ENCODE measurements at regions not wholly inside any gene's neighbourhood (a gene's known extent, or its start where the extent isn't known, plus 50 kb on each side); places are given as distances from the start of the nearest gene placed in this dataset.

GRCh38 chr3:126266291-126266840 is 86.0 kb upstream of the ALDH1L1 start:
- peak; percentile 86 to 98 for DNase-seq

GRCh38 chr3:126264952-126265351 is 84.6 kb upstream of the ALDH1L1 start:
- Histone ChIP-seq H3K4me1 (peaks cover 24 to 74% (median 56%) of the 10 kb centered on the region in 4 donors), H3K9me3 (no peaks in the 10 kb centered on the region), H3K36me3 (no peaks in the 10 kb centered on the region), H3K4me3 (no peak overlapping the region), H3K27me3 (no peaks in the 10 kb centered on the region), H3K27ac (peak overlapping the region; percentile 89 to 92)
- TF ChIP-seq CTCF (IDR thresholded peaks at IDR 0.05) = no peak
- intact Hi-C loops (cut with DNase I; ENCODE audit: low total_unique reads) = loop anchor here (10.0 kb wide), 1 partner anchor 210 kb away; the partner anchor contains the start of gene ZXDC
- DNase-seq = peak in 1 of 2 donors; percentile 48

More at GRCh38 chr3:126266291-126266840, 86.0 kb upstream of the ALDH1L1 start:
- Histone ChIP-seq H3K4me3 (peak overlapping the region; percentile 38 to 46), H3K4me1 (peaks cover 24 to 71% (median 53%) of the 10 kb centered on the region in 4 donors), H3K27me3 (no peaks in the 10 kb centered on the region), H3K27ac (peak overlapping the region; percentile 89 to 92), H3K9me3 (no peaks in the 10 kb centered on the region), H3K36me3 (no peaks in the 10 kb centered on the region)
- intact Hi-C loops (cut with DNase I; ENCODE audit: low total_unique reads) = loop anchor here (2.0 to 10.0 kb wide), 2 partner anchors 90 to 208 kb away; partner anchors contain the start of genes KLF15 and ZXDC
- no peak for TF ChIP-seq CTCF (IDR thresholded peaks at IDR 0.05)

- peak overlapping the region; percentile 89 to 92 for H3K27ac ChIP-seq
- intact Hi-C loops (cut with DNase I; ENCODE audit: low total_unique reads) = loop anchor here (10.0 kb wide), 1 partner anchor 210 kb away; the partner anchor contains the start of gene ZXDC
- H3K4me1 ChIP-seq = peaks cover 18 to 70% (median 51%) of the 10 kb centered on the region in 4 donors
- DNase-seq = no peak
- H3K4me3 ChIP-seq = no peak overlapping the region
- H3K9me3 ChIP-seq = no peaks in the 10 kb centered on the region
- no peaks in the 10 kb centered on the region for H3K27me3 ChIP-seq
- no peak for TF ChIP-seq CTCF (IDR thresholded peaks at IDR 0.05)
- H3K36me3 ChIP-seq = no peaks in the 10 kb centered on the region
These were observed 84.0 kb upstream of the ALDH1L1 start for GRCh38 chr3:126264381-126264780.

GRCh38 chr3:126263971-126264370 is 83.6 kb upstream of the ALDH1L1 start:
- peaks cover 17 to 66% (median 47%) of the 10 kb centered on the region in 4 donors for H3K4me1 ChIP-seq
- H3K27me3 ChIP-seq = no peaks in the 10 kb centered on the region
- intact Hi-C loops (cut with DNase I; ENCODE audit: low total_unique reads) = loop anchor here (10.0 kb wide), 1 partner anchor 211 kb away; the partner anchor contains the start of gene ZXDC
- H3K4me3 ChIP-seq = no peak overlapping the region
- H3K9me3 ChIP-seq = no peaks in the 10 kb centered on the region
- no peaks in the 10 kb centered on the region for H3K36me3 ChIP-seq
- no peak for TF ChIP-seq CTCF (IDR thresholded peaks at IDR 0.05)
- no peak for DNase-seq
- H3K27ac ChIP-seq = no peak overlapping the region

GRCh38 chr3:126263539-126263938 is 83.2 kb upstream of the ALDH1L1 start:
- DNase-seq = no peak
- Histone ChIP-seq H3K4me1 (peaks cover 17 to 61% (median 43%) of the 10 kb centered on the region in 4 donors), H3K27ac (no peak overlapping the region), H3K4me3 (no peak overlapping the region), H3K9me3 (no peaks in the 10 kb centered on the region), H3K36me3 (no peaks in the 10 kb centered on the region), H3K27me3 (no peaks in the 10 kb centered on the region)
- intact Hi-C loops (cut with DNase I; ENCODE audit: low total_unique reads) = loop anchor here (10.0 kb wide), 1 partner anchor 211 kb away; the partner anchor contains the start of gene ZXDC
- no peak for TF ChIP-seq CTCF (IDR thresholded peaks at IDR 0.05)
